GM19463 (cell line): ENCODE measurements at regions not wholly inside any gene's neighbourhood (a gene's known extent, or its start where the extent isn't known, plus 50 kb on each side); places are given as distances from the start of the nearest gene placed in this dataset.
"Not testable (repeated sequence)": the region's sequence is repeated elsewhere in the genome, so short reads cannot be mapped to it uniquely, and the experiment has no call there.

ENCODE experiments used
- ATAC-seq: cut with Tn5 transposase; IDR thresholded peaks from one replicate; pipeline ENCODE4 v1.9.1; 2021; ENCODE audit warnings: mild to moderate bottlenecking, moderate library complexity; ENCODE audit not compliant: unreplicated experiment

- ATAC-seq, result no peak
Observed at GRCh38 chr18:78828131-78828530, 151.5 kb upstream of the SALL3 start.

GRCh38 chr18:78829026-78829425, 150.6 kb upstream of the SALL3 start:
- ATAC-seq, result not testable (repeated sequence)

GRCh38 chr18:78830161-78830560, 149.5 kb upstream of the SALL3 start:
- no peak for ATAC-seq

GRCh38 chr18:78830826-78831225, 148.8 kb upstream of the SALL3 start:
- ATAC-seq, result no peak

- ATAC-seq, result no peak
Observed at GRCh38 chr18:78831603-78832002, 148.0 kb upstream of the SALL3 start.

- no peak for ATAC-seq
Observed at GRCh38 chr18:78833833-78834232, 145.8 kb upstream of the SALL3 start.

GRCh38 chr18:78836838-78837237, 142.8 kb upstream of the SALL3 start:
- ATAC-seq, result no peak

- ATAC-seq, result no peak
Observed at GRCh38 chr18:78837754-78838153, 141.9 kb upstream of the SALL3 start.

GRCh38 chr18:78838183-78838582, 141.4 kb upstream of the SALL3 start:
- no peak for ATAC-seq

GRCh38 chr18:78849046-78849445, 130.6 kb upstream of the SALL3 start:
- no peak for ATAC-seq

GRCh38 chr18:78849458-78849857, 130.2 kb upstream of the SALL3 start:
- ATAC-seq, result no peak

- no peak for ATAC-seq
Observed at GRCh38 chr18:78853341-78853740, 126.3 kb upstream of the SALL3 start.

- ATAC-seq, result no peak
Observed at GRCh38 chr18:78855188-78855587, 124.4 kb upstream of the SALL3 start.

GRCh38 chr18:78856569-78857313, 122.9 kb upstream of the SALL3 start:
- no peak for ATAC-seq

GRCh38 chr18:78857314-78858150, 122.1 kb upstream of the SALL3 start:
- no peak for ATAC-seq

GRCh38 chr18:78859686-78860085, 119.9 kb upstream of the SALL3 start:
- no peak for ATAC-seq

GRCh38 chr18:78860117-78860516, 119.5 kb upstream of the SALL3 start:
- no peak for ATAC-seq

- no peak for ATAC-seq
Observed at GRCh38 chr18:78861116-78861515, 118.5 kb upstream of the SALL3 start.

GRCh38 chr18:78861706-78862105, 117.9 kb upstream of the SALL3 start:
- ATAC-seq, result no peak

GRCh38 chr18:78862395-78862794, 117.2 kb upstream of the SALL3 start:
- ATAC-seq, result no peak

GRCh38 chr18:78865056-78865598, 114.5 kb upstream of the SALL3 start:
- no peak for ATAC-seq

- ATAC-seq, result no peak
Observed at GRCh38 chr18:78865771-78866310, 113.8 kb upstream of the SALL3 start.
